Left ventricle myocardium inferior (tissue), 1 donor: ENCODE measurements at regions not wholly inside any gene's neighbourhood (a gene's known extent, or its start where the extent isn't known, plus 50 kb on each side); places are given as distances from the start of the nearest gene placed in this dataset.
A peak's percentile ranks its signal among the peaks of the same experiment; 100 is the strongest.
"Not testable (repeated sequence)": the region's sequence is repeated elsewhere in the genome, so short reads cannot be mapped to it uniquely, and the experiment has no call there.

Experiments used
- DNase-seq: peaks from one replicate; pipeline ENCODE4 v3.0.0-alpha.2; 2020
- H3K27ac ChIP-seq: fragments of 200-600 bp; replicated peaks from 2 replicates; pipeline ENCODE4 v1.8.0; 2021
- H3K27me3 ChIP-seq: fragments of 200-600 bp; 2 replicates; pipeline ENCODE4 v1.8.0; 2021; ENCODE audit warnings: low read depth
- H3K36me3 ChIP-seq: fragments of 200-600 bp; 2 replicates; pipeline ENCODE4 v1.8.0; 2021
- H3K4me1 ChIP-seq: fragments of 200-600 bp; 2 replicates; pipeline ENCODE4 v1.8.0; 2021
- H3K4me3 ChIP-seq: fragments of 200-600 bp; 2 replicates; pipeline ENCODE4 v1.8.0; 2021; ENCODE audit warnings: mild to moderate bottlenecking, moderate library complexity
- H3K9me3 ChIP-seq: fragments of 200-600 bp; replicated peaks from 2 replicates; pipeline ENCODE4 v1.8.0; 2021
- CTCF ChIP-seq: fragments of 200-600 bp; IDR thresholded peaks from 2 replicates; pipeline ENCODE4 v1.8.0; 2021; ENCODE audit warnings: antibody characterized with exemption, mild to moderate bottlenecking, borderline replicate concordance
- intact Hi-C: fragments of 100-400 bp; cut with micrococcal nuclease; formaldehyde crosslinking; loops from one replicate; pipeline ENCODE4 v1.11.0; 2022
- donor health status: DM: no; HTN: yes; CAD: no; lungs with severe emphysema.

- H3K4me1 ChIP-seq = no peaks in the 10 kb centered on the region
- no peak overlapping the region for H3K4me3 ChIP-seq
- TF ChIP-seq CTCF = peak; percentile 94
- no peaks in the 10 kb centered on the region for H3K36me3 ChIP-seq
- intact Hi-C loops = loop anchor here (10.0 kb wide), 1 partner anchor 243 kb away; no protein-coding TSS in a partner anchor
- peak; percentile 37 for DNase-seq
- no peaks in the 10 kb centered on the region for H3K27me3 ChIP-seq
- H3K27ac ChIP-seq = no peak overlapping the region
- peaks cover 6% of the 10 kb centered on the region for H3K9me3 ChIP-seq
These were observed 78.8 kb upstream of the ATP8B1 start for GRCh38 chr18:57881818-57882413.

GRCh38 chr18:57879924-57880323, 76.8 kb upstream of the ATP8B1 start:
- not testable (repeated sequence) for H3K27ac ChIP-seq, H3K27me3 ChIP-seq, H3K4me1 ChIP-seq, H3K9me3 ChIP-seq, H3K4me3 ChIP-seq, DNase-seq, H3K36me3 ChIP-seq
- intact Hi-C loops = loop anchor here (10.0 kb wide), 1 partner anchor 245 kb away; no protein-coding TSS in a partner anchor

- DNase-seq = no peak
- H3K4me1 ChIP-seq = no peaks in the 10 kb centered on the region
- no peak overlapping the region for H3K4me3 ChIP-seq
- no peak overlapping the region for H3K27ac ChIP-seq
- intact Hi-C loops = no loop called here
- no peaks in the 10 kb centered on the region for H3K27me3 ChIP-seq
- H3K36me3 ChIP-seq = no peaks in the 10 kb centered on the region
- peaks cover 32% of the 10 kb centered on the region for H3K9me3 ChIP-seq
- no peak for TF ChIP-seq CTCF
These were observed 66.1 kb upstream of the ATP8B1 start for GRCh38 chr18:57869221-57869620.

- Histone ChIP-seq H3K36me3 (no peaks in the 10 kb centered on the region), H3K4me1 (no peaks in the 10 kb centered on the region), H3K9me3 (peaks cover 5% of the 10 kb centered on the region), H3K27ac (no peak overlapping the region), H3K4me3 (no peak overlapping the region), H3K27me3 (no peaks in the 10 kb centered on the region)
- intact Hi-C loops = no loop called here
- DNase-seq = no peak
- TF ChIP-seq CTCF = no peak
These were observed 63.2 kb upstream of the ATP8B1 start for GRCh38 chr18:57866355-57866754.

GRCh38 chr18:57864615-57865121, 61.6 kb upstream of the ATP8B1 start:
- H3K27ac ChIP-seq = no peak overlapping the region
- no peaks in the 10 kb centered on the region for H3K4me1 ChIP-seq
- intact Hi-C loops = no loop called here
- H3K36me3 ChIP-seq = no peaks in the 10 kb centered on the region
- DNase-seq = no peak
- no peaks in the 10 kb centered on the region for H3K27me3 ChIP-seq
- no peaks in the 10 kb centered on the region for H3K9me3 ChIP-seq
- TF ChIP-seq CTCF = no peak
- no peak overlapping the region for H3K4me3 ChIP-seq

- Histone ChIP-seq H3K27ac (no peak overlapping the region), H3K36me3 (no peaks in the 10 kb centered on the region), H3K4me1 (no peaks in the 10 kb centered on the region), H3K9me3 (peaks cover 7% of the 10 kb centered on the region), H3K27me3 (no peaks in the 10 kb centered on the region), H3K4me3 (no peak overlapping the region)
- no peak for DNase-seq
- intact Hi-C loops = no loop called here
- TF ChIP-seq CTCF = no peak
These were observed 60.6 kb upstream of the ATP8B1 start for GRCh38 chr18:57863706-57864105.
